GM18508 (cell line): ENCODE measurements at regions not wholly inside any gene's neighbourhood (a gene's known extent, or its start where the extent isn't known, plus 50 kb on each side); places are given as distances from the start of the nearest gene placed in this dataset.
"Not testable (repeated sequence)": the region's sequence is repeated elsewhere in the genome, so short reads cannot be mapped to it uniquely, and the experiment has no call there.

Experiments
- ATAC-seq: cut with Tn5 transposase; IDR thresholded peaks from one replicate; pipeline ENCODE4 v1.9.1; 2021; ENCODE audit warnings: moderate number of reproducible peaks; ENCODE audit not compliant: insufficient read depth, unreplicated experiment

DNA sequence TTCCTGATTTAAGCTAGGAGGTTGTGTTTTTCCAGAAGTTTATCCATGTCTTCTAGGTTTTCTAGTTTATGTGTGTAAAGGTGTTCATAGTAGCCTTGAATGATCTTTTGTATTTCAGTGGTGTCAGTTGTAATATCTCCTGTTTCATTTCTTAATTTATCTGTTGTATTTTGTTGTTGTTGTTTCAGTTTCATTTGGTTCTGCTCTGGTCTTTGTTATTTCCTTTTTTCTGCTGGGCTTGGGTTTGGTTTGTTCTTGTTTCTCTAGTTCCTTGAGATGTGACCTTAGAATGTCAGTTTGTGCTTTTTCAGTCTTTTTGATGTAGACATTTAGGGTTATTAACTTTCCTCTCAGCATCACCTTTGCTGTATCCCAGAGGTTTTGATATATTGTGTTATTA is 62.8 kb downstream of the SCP2D1 start:
- ATAC-seq, result not testable (repeated sequence)

DNA sequence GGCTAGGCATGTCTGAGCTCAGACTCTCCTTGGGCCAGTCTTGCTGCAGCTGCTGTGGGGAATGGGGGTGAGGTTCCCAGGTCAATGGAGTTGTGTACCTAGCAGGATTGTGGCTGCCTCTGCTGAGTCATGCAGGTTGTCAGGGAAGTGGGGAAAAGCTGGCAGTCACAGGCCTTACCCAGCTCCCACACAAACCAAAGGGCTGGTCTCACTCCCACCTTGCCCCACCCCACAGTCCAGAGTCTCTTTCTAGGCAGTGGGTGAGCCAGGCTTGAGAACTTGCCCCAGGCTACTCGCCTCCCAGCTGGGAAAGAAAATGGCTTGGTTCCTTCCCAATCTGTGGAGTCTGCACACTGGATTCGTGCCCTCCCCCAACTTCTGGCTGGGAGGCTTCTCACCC is 65.7 kb downstream of the SCP2D1 start:
- no peak for ATAC-seq

DNA sequence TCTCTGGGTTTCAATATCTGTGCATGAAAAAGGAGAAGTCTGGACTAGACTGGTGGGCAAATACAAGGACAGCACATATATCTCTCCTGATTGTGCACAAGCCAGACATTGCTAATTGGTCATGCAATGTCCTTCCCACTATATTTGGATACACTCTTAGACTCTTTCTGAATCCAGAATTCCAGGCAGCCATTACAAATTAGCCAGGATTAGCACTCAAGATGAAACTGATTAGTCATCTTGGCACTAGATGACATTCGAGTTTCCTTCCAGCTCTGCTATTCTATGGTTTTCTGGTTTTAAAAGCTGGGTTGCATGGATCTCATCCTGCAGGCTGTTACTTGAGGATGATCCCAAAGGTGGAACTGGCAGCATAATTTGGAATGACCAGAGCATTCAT is 73.2 kb downstream of the SCP2D1 start:
- no peak for ATAC-seq

DNA sequence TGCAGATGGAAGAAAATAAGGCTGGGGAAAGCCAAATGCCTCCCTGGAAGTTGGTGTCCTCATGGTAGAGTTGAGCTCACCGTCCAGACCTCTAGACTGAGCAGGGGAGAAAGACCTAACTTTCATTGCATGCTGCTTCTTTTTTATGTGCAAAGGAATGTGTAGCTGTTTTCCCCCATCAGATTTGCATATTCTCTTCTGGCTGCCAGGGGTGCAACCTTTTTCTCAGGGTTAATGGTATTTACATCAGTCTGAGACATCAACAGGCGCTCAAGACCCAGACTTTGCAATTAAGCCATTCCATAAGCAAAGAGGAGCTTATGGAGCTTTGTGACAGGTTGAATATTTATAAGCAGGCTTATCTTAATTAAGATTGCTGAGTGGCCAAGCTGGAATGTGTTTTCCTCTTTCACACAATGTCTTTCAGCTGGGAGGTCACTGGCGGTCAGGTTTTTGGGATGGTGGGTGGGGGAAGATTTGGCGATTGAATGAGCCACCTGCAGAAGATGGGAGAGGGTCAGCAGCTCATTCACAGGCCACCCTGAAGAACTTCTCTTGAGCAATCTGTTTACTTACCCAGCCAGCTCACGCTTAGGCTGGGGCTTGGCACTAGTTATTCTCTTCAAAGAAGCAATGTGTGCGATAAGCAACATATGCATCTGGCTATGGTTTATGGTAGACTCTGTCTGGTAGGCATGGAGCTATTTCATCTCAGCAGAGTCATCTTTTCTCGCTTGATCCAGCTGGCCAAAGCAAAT is 88.6 kb downstream of the SCP2D1 start:
- ATAC-seq, result no peak

DNA sequence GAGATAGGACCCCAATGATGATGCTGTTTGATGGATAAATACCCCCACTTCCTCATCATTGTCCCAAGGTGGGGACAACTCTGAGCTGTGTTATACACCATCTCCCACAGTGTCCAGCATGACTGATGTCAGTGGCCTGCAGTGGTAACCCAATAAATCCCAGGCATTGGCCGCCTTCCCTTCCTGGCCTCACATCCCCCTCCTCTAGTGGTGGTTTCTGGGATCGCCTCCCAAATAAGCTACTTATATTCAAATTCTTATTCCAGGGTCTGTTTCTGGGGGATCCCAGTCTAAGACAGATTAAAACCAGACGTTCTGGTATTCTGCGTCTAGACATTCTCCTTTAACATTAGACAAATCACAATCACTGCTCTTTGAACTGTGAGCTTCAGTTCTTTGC is 90.6 kb downstream of the SCP2D1 start:
- no peak for ATAC-seq

DNA sequence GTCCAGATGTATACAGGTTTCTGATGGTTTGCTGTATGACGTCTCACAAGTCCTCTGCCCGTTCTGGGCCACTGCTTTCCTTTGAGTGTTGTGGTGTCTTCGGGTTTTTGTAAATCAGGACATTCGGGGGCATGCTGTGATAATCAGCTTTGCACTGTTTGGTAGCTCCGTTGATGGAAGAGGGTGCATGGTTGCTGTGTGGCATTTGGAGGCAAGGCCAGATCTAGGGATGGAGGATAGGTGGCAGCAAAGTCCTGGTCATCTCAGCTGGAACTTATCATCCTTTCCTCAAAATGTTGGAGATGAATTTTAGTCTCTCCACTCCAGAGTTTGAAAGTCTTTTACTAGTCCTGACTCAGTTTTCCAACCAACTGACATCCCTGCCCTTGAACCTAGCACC is 91.0 kb downstream of the SCP2D1 start:
- no peak for ATAC-seq

DNA sequence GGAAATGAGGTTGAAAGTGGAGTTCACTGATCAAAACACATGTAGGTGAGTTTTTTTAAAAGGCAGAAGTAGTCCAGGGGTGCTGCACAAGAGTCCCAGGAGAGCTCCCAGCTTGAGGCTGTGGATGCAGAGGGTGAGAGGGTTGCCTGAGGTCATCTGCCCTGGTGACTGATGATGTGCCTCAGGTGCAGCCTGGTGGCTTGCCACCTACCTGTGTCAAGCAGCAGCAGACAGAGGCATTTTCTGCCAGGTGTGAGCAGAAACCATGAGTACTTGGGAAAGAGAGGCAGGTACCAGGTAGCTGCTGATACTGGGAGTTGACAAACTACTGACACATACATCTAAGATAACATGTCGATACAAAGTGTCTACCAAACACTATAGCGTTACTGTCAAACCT is 92.5 kb downstream of the SCP2D1 start:
- ATAC-seq, result no peak

DNA sequence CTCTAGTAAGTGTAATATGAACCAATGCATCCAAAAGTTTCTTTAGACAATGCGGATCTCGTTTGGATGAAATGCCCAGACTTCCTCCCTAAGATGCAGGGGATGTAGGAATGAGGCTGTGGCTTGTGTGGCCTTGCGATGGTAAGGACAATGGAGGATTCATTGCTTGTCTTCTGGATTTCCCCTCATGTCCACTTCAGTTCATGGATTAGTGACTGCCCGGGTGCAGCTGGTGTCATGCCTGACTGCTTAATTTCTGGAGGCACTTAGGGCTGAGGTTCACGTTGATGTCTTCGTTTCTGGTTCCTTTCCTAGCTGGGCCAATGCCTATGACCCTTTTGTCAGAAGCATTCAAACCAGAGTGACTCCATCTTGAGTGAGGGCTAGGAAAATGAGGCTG is 93.8 kb downstream of the SCP2D1 start:
- no peak for ATAC-seq

DNA sequence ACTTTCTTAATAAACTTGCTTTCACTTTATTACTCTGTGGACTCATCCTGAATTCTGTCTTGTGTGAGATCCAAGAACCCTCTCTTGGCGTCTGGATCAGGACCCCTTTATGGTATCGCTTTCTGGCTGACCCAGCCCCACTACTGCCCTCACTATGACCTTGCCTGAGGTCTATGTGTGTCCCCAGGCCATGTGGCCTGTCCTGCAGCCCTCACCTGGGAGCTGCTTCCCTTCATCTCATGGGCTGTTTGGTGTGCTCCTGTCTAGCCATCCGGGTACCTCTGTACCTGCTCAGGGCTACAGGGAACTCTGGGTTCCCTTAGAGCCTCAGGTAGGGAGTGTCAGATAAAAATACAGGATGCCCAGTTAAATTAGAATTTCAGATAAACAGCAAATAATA is 94.5 kb downstream of the SCP2D1 start:
- no peak for ATAC-seq

DNA sequence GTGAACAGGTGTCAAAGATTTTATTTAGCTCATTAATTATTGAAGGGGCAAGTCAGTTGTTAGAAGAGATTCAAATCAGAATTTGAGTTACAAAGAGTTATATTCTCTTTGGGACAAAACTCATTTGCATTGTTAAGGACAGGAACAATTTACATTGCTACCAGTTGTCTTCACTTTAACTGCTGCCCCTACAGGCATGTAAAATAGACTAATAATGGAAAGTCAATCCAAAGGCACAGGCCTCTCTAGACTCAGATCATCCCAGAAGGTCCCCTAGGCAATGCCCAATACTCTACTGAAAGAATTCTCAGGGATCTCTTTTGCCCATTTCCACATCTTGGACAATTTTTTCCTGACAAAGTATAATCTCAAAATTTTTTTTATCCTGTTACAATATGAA is 95.7 kb downstream of the SCP2D1 start:
- no peak for ATAC-seq

DNA sequence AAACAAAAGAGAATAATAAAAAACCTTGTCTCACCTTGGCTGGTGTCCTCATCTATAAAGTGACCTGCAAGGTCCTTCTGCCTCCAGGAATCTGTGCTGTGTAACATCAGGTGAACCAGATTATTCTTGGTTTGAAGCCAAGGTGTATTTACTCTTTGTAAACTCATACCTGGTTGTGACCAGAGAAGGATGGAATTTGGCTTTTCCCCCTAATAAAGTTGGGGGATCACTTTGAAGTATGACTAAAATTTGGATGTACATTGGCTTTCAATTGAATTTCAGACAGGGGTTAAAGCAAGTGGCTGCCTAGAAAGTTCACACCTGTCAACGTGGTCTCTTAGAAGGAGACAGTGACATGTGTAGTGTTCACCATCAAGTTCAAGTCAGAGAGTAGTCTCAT is 100.1 kb downstream of the SCP2D1 start:
- ATAC-seq, result no peak

DNA sequence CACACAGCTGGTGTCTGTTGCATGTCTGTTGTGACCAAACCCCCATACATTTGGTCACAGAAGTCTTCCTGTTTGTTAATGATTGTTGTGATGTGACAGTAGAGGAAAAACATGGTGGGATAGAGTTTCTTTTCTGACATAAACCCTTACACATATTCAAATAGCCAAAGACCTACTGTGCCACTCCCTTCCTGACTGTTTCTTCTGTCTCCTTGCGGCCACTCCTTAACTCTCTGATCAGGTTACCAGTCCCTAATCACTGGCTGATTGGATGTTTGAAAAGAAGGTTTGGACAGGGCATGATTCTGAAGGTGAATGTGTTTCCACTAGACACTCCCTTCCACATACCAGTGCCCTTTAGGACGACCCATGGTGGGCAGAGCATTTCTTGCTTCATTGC is 101.2 kb downstream of the SCP2D1 start:
- ATAC-seq, result no peak

DNA sequence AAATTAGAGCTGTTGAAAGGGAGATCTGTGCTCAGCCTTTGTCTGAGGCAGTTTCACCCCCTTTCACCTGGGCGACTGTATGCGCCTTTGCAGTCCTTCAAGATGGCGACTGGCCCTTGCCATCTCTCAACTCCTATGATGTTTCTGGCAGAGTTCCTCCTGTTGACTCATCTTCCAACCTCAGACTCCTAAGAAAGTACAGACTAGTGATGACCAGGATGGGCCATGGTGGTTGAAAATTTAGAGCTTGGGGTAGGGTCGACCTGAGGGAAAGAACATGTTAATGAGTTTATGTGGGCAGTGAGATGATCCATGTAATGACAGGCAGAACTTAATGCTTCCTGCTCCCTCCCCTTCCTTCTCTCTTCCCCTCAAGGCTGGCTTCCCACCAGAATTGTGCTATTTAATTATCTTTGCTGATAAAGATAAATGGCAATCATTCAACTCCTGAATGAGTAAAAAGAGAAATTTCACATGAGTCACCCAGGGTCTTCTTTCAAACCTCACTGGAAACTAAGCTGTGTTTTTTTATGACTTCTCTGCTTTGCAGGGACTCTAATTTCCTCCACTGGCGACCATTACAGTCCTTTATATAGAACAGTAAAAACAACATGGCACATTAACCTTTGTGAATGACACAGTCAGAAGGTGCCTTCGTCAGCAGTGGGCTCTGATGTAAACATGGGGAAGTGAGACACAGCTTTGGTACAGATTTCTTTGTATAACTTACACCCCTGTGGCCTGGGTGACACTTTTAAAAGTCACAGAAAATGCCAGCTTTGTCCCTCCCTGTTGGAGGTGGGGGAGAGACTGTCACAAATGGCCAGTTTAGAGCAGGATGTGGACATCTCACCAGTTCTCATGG is 103.5 kb downstream of the SCP2D1 start:
- no peak for ATAC-seq

DNA sequence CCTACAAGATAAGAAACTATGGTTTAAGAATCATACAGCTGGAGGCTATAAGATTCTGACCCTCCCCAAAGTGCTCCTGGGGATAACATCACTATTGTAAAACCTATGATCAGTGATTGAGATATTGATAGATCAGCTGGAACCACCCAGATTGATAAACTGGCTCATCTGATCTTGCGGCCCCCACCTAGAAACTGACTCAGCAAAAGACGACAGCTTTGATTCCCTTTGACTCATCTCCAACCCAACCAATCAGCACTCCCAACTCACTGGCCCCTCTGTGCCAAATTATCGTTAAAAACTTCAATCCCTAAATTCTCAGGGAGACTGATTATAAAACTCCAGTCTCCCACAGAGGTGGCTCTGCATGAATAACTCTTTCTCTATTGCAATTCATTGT is 106.4 kb downstream of the SCP2D1 start:
- no peak for ATAC-seq

DNA sequence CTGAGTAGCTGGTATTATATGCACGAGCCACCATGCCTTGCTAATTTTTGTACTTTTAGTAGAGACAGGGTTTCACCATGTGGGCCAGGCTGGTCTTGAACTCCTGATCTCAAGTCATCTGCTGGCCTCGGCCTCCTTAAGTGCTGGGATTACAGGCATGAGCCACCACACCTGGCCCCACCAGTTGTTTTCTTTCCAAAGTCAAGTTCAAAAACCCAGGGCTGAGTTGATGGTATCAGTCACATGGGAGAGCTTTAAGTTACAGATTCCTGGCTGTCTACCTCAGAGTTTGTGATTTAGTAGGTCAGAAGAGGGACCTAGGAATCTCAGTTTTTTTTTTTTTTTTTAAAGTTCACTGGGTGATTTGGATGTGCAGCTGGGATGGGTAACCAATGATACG is 107.7 kb downstream of the SCP2D1 start:
- ATAC-seq, result no peak

DNA sequence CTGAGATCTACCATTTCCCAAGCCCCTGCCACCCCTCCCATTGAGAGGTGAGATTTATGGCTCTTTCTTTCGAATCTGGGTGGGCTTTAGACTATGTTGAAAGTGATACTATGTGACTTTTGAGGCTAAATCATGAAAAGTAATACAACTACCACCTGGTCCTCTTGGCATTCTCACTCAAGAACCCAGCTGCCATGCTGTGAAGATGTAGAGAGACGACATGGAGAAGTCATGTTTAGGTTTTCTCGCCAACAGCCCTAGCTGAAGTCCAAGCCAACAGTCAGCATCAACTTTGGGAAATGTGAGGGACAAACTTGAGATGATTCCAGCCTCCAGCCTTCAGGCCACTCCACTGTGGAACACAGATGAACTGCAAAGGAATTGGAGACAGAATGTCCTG is 108.7 kb downstream of the SCP2D1 start:
- no peak for ATAC-seq

DNA sequence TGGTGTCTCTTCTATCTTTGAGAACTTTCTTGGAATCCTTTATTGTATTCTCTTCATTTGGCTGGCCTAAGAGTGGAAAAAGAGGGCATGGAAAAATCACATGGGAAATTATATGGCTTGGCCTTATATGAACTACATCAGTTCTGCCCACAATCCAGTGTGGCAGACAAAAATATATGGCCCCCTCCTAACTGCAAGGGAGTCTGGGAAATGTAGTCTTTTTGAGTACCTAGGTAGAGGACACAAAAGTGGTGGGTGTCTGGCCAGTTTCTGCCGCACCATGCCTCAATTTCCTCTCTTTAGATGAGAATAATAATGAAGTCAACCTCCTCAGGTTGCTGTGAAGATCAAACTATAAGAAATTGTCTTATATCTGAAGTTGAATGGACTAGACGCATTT is 109.3 kb downstream of the SCP2D1 start:
- ATAC-seq, result no peak

DNA sequence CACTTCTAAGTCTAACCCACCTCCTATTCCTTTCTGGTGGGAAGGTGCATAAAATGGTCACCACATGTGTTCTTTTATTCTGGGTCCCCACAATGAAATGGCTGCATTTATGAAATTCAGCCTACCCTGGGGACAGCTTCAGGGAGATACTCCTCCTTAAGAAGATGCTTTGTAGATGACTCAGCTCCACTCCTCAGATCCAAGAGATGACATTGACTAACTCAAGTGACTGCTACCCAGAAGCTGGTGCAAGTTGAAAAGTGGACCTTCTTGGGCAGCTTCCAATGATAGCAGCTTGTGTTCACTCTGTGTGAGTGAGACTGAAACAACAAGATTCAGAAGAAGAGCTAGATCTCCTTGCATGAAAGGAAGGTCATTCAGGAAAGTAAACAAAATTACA is 113.4 kb downstream of the SCP2D1 start:
- no peak for ATAC-seq

DNA sequence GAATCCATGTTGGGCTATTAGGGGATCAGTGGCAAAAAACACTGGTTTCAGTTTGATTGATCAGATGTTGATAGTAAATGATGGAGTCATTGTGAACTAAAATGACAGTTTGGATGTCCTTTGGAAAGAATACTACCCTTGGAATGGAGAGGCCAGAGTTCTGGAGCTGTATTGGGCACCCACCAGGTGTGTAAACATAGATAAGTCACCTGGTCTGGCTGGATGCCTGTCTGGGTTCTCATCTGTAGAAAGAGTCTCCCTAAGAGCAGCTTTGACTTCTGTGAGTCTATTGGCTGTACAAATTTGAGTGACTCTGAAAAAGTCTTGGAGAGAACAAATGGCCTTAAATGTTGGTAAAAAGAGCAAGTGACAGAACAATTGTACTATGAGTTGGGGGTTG is 115.0 kb downstream of the SCP2D1 start:
- no peak for ATAC-seq

DNA sequence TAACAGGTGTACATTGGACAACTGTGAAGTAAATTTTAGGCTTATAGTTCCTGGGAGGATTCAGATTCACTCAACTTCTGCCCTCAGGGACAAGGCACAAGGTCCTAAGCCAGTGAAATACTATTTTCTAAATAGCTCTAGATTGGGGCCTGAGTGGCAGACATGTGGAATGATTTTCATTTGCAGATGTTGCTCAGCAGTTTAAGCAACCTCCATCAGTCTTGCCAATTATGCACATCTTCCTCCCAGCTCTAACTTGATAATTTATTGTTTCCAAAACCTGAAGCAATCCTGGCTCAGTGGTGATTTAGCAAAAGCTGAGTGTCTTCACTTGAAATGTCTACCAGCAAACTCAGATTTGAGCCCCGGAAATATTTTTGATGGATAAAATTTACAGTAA is 116.2 kb downstream of the SCP2D1 start:
- no peak for ATAC-seq

DNA sequence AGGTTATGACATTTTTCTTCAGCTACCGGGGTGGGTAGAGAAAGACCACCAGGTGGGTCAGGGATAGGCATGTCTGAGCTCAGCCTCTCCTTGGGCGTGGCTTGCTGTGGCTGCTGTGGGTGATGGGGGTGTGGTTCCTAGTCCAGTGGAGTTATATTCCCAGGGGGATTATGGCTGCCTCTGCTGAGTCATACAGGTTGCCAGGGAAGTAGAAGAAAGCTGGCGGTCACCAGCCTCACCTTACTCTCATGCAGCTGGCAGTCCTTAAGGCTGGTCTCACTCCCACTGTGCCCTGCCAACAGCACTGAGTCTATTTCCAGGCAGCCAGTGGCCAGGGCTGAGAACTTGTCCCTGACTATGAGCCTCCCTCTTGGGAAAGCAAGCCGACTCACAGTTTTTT is 130.0 kb downstream of the SCP2D1 start:
- ATAC-seq, result no peak

DNA sequence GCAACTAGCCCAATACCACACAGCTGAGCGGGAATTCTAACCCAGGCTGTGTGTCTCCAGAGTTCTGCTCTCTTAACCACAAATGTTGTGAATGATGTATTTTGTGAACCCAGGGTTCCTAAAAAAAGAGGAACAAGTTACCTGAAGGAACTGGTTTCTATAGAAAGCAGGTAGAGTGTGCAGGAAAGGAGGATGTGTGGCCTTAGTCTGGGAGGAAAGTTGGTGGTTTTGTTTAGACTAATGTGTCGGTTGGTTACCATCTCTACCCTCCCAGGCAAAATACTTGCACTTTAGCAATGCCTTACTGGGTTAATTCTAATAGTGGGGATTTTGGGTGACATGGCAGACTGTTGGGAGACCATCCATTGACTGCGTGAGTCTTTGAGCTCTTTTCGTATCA is 143.3 kb downstream of the SCP2D1 start:
- ATAC-seq, result no peak
